ENCODE measurements at regions not wholly inside any gene's neighbourhood (a gene's known extent, or its start where the extent isn't known, plus 50 kb on each side); places are given as distances from the start of the nearest gene placed in this dataset.

DNA sequence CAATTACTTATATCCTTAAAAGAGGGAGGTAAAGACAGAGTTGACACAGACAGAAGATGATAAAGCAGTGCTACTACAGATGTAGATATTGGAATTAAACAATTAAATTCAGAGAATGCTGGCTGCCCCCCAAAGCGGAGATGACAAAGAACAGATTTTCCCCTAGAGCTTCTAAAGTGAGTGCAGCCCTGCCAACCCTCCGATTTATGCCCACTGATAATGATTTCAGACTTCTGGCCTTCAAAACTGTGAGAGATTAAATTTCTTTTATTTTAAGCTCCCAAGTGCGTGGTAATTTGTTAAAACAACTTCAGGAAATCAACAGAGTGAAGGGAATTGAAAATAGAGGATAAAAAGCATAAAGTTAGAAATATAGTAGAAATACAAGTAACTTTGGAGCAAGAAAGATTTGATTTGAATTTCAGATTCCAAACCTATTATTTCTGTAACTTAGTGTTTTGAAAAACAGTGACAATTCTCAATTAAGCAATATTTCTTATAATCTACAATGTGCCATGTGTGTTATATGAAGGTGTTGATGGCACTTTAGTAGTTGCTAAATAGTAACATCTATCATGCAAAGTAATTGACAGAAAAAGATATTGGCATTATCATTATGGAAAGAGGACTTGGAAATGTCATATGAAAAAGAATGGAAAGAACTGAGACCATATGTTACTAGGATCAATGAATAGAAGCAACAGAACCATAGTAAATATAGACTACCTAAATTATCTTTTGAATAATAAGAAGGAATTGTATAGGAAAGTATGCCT lies 946.4 kb upstream of the PTPRD start (continued):
- TF ChIP-seq, protein P1, sequence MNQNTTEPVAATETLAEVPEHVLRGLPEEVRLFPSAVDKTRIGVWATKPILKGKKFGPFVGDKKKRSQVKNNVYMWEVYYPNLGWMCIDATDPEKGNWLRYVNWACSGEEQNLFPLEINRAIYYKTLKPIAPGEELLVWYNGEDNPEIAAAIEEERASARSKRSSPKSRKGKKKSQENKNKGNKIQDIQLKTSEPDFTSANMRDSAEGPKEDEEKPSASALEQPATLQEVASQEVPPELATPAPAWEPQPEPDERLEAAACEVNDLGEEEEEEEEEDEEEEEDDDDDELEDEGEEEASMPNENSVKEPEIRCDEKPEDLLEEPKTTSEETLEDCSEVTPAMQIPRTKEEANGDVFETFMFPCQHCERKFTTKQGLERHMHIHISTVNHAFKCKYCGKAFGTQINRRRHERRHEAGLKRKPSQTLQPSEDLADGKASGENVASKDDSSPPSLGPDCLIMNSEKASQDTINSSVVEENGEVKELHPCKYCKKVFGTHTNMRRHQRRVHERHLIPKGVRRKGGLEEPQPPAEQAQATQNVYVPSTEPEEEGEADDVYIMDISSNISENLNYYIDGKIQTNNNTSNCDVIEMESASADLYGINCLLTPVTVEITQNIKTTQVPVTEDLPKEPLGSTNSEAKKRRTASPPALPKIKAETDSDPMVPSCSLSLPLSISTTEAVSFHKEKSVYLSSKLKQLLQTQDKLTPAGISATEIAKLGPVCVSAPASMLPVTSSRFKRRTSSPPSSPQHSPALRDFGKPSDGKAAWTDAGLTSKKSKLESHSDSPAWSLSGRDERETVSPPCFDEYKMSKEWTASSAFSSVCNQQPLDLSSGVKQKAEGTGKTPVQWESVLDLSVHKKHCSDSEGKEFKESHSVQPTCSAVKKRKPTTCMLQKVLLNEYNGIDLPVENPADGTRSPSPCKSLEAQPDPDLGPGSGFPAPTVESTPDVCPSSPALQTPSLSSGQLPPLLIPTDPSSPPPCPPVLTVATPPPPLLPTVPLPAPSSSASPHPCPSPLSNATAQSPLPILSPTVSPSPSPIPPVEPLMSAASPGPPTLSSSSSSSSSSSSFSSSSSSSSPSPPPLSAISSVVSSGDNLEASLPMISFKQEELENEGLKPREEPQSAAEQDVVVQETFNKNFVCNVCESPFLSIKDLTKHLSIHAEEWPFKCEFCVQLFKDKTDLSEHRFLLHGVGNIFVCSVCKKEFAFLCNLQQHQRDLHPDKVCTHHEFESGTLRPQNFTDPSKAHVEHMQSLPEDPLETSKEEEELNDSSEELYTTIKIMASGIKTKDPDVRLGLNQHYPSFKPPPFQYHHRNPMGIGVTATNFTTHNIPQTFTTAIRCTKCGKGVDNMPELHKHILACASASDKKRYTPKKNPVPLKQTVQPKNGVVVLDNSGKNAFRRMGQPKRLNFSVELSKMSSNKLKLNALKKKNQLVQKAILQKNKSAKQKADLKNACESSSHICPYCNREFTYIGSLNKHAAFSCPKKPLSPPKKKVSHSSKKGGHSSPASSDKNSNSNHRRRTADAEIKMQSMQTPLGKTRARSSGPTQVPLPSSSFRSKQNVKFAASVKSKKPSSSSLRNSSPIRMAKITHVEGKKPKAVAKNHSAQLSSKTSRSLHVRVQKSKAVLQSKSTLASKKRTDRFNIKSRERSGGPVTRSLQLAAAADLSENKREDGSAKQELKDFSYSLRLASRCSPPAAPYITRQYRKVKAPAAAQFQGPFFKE (tag by site-specific recombination; IDR thresholded peaks at IDR 0.05; ENCODE audit: borderline replicate concordance), result no peak
- no peak for TF ChIP-seq ZBTB8A (tag by site-specific recombination; IDR thresholded peaks at IDR 0.05)
- TF ChIP-seq ZNF585B (tag by site-specific recombination; IDR thresholded peaks at IDR 0.05), result no peak
- TF ChIP-seq, protein P2, sequence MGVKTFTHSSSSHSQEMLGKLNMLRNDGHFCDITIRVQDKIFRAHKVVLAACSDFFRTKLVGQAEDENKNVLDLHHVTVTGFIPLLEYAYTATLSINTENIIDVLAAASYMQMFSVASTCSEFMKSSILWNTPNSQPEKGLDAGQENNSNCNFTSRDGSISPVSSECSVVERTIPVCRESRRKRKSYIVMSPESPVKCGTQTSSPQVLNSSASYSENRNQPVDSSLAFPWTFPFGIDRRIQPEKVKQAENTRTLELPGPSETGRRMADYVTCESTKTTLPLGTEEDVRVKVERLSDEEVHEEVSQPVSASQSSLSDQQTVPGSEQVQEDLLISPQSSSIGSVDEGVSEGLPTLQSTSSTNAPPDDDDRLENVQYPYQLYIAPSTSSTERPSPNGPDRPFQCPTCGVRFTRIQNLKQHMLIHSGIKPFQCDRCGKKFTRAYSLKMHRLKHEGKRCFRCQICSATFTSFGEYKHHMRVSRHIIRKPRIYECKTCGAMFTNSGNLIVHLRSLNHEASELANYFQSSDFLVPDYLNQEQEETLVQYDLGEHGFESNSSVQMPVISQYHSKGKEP (tag by site-specific recombination; IDR thresholded peaks at IDR 0.05), result no peak
- no peak for TF ChIP-seq ZNF391 (tag by site-specific recombination; IDR thresholded peaks at IDR 0.05; ENCODE audit: borderline replicate concordance, low read depth)

DNA sequence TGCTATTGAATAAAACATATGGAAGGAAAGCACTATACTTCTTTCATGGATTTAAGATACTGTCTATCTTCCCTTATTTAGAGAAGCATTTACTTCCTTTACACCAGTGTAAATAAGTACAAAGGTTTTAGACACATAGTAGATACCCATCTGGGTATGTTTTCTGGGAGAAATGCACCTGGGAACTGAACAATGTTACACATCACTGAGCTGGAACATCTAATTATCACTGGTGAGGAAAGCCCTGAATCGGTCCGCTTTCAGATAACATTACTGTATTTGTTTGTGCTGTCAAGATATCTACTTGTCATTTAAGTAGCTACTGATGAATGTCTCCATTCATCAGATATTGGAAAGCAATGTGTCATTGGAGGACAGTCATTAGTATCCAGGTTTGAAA lies 964.7 kb upstream of the PTPRD start:
- POLR2A ChIA-PET, result no interaction called here
- CTCF ChIA-PET, result no interaction called here
- Histone ChIP-seq H3K36me3 (ENCODE audit: control insufficient read depth in 2 of 2, insufficient read depth in 1 of 2, low read length in 2 of 2) (no peaks in the 10 kb centered on the region), H3K4me3 (ENCODE audit: low read depth, low read length) (no peak overlapping the region), H3K27ac (ENCODE audit: extremely low read depth, low read depth, low read length) (no peak overlapping the region), H3K9me3 (ENCODE audit: control insufficient read depth, insufficient read depth, low read depth, low read length) (no peaks in the 10 kb centered on the region), H3K4me1 (ENCODE audit: control insufficient read depth, insufficient read depth, low read length) (no peaks in the 10 kb centered on the region)
- TF ChIP-seq ZFP41 (tag by site-specific recombination; IDR thresholded peaks at IDR 0.05; ENCODE audit: borderline replicate concordance) (no peak), GLIS1 (tag by site-specific recombination; IDR thresholded peaks at IDR 0.05) (no peak), ZNF335 (tag by site-specific recombination; conservative IDR thresholded peaks at IDR 0.05) (no peak), ZNF792 (tag by site-specific recombination; IDR thresholded peaks at IDR 0.05) (no peak), ZNF138 (tag by site-specific recombination; IDR thresholded peaks at IDR 0.05; ENCODE audit: borderline replicate concordance) (no peak), ZNF23 (tag by site-specific recombination; IDR thresholded peaks at IDR 0.05; ENCODE audit: borderline replicate concordance) (no peak), MZF1 (tag by site-specific recombination; IDR thresholded peaks at IDR 0.05; ENCODE audit: borderline replicate concordance) (no peak), ZNF473 (tag by site-specific recombination; IDR thresholded peaks at IDR 0.05) (no peak)
- TF ChIP-seq, protein P3, sequence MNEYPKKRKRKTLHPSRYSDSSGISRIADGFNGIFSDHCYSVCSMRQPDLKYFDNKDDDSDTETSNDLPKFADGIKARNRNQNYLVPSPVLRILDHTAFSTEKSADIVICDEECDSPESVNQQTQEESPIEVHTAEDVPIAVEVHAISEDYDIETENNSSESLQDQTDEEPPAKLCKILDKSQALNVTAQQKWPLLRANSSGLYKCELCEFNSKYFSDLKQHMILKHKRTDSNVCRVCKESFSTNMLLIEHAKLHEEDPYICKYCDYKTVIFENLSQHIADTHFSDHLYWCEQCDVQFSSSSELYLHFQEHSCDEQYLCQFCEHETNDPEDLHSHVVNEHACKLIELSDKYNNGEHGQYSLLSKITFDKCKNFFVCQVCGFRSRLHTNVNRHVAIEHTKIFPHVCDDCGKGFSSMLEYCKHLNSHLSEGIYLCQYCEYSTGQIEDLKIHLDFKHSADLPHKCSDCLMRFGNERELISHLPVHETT (tag by site-specific recombination; IDR thresholded peaks at IDR 0.05), result no peak
- TF ChIP-seq, protein P4, sequence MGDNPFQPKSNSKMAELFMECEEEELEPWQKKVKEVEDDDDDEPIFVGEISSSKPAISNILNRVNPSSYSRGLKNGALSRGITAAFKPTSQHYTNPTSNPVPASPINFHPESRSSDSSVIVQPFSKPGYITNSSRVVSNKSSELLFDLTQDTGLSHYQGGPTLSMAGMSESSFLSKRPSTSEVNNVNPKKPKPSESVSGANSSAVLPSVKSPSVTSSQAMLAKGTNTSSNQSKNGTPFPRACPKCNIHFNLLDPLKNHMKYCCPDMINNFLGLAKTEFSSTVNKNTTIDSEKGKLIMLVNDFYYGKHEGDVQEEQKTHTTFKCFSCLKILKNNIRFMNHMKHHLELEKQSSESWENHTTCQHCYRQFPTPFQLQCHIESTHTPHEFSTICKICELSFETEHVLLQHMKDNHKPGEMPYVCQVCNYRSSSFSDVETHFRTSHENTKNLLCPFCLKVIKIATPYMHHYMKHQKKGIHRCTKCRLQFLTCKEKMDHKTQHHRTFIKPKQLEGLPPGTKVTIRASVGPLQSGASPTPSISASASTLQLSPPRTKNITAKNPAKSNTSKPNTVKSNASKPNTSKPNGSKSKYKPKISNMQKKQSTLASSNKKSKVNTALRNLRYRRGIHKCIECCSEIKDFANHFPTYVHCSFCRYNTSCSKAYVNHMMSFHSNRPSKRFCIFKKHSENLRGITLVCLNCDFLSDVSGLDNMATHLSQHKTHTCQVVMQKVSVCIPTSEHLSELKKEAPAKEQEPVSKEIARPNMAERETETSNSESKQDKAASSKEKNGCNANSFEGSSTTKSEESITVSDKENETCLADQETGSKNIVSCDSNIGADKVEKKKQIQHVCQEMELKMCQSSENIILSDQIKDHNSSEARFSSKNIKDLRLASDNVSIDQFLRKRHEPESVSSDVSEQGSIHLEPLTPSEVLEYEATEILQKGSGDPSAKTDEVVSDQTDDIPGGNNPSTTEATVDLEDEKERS (tag by site-specific recombination; IDR thresholded peaks at IDR 0.05), result no peak
- TF ChIP-seq, protein P5, sequence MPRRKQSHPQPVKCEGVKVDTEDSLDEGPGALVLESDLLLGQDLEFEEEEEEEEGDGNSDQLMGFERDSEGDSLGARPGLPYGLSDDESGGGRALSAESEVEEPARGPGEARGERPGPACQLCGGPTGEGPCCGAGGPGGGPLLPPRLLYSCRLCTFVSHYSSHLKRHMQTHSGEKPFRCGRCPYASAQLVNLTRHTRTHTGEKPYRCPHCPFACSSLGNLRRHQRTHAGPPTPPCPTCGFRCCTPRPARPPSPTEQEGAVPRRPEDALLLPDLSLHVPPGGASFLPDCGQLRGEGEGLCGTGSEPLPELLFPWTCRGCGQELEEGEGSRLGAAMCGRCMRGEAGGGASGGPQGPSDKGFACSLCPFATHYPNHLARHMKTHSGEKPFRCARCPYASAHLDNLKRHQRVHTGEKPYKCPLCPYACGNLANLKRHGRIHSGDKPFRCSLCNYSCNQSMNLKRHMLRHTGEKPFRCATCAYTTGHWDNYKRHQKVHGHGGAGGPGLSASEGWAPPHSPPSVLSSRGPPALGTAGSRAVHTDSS (tag by site-specific recombination; IDR thresholded peaks at IDR 0.05), result no peak
- TF ChIP-seq, protein P6, sequence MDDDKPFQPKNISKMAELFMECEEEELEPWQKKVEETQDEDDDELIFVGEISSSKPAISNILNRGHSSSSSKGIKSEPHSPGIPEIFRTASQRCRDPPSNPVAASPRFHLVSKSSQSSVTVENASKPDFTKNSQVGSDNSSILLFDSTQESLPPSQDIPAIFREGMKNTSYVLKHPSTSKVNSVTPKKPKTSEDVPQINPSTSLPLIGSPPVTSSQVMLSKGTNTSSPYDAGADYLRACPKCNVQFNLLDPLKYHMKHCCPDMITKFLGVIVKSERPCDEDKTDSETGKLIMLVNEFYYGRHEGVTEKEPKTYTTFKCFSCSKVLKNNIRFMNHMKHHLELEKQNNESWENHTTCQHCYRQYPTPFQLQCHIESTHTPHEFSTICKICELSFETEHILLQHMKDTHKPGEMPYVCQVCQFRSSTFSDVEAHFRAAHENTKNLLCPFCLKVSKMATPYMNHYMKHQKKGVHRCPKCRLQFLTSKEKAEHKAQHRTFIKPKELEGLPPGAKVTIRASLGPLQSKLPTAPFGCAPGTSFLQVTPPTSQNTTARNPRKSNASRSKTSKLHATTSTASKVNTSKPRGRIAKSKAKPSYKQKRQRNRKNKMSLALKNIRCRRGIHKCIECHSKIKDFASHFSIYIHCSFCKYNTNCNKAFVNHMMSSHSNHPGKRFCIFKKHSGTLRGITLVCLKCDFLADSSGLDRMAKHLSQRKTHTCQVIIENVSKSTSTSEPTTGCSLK (tag by site-specific recombination; IDR thresholded peaks at IDR 0.05), result no peak
- TF ChIP-seq, protein P7, sequence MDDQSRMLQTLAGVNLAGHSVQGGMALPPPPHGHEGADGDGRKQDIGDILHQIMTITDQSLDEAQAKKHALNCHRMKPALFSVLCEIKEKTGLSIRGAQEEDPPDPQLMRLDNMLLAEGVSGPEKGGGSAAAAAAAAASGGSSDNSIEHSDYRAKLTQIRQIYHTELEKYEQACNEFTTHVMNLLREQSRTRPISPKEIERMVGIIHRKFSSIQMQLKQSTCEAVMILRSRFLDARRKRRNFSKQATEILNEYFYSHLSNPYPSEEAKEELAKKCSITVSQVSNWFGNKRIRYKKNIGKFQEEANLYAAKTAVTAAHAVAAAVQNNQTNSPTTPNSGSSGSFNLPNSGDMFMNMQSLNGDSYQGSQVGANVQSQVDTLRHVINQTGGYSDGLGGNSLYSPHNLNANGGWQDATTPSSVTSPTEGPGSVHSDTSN (CRISPR knock-in tag; IDR thresholded peaks at IDR 0.05), result no peak

Measured in HEK293 (cell line).